AG09309 (cell line): ENCODE measurements at regions not wholly inside any gene's neighbourhood (a gene's known extent, or its start where the extent isn't known, plus 50 kb on each side); places are given as distances from the start of the nearest gene placed in this dataset.

Experiments
- DNase-seq: peaks from one replicate; pipeline ENCODE4 v3.0.0-alpha.2; 2010; ENCODE audit warnings: low read depth
- H3K4me3 ChIP-seq: 2 replicates; pipeline ENCODE4 v1.5.1; 2011; ENCODE audit warnings: mild to moderate bottlenecking, low read depth, low read length, moderate library complexity; ENCODE audit not compliant: control insufficient read depth
- TF ChIP-seq, protein P1 (sequence below): IDR thresholded peaks from 2 replicates; pipeline ENCODE4 v1.5.1; 2011; ENCODE audit warnings: mild to moderate bottlenecking, low read depth, low read length, inconsistent platforms; ENCODE audit not compliant: insufficient read depth, control insufficient read depth; ENCODE audit errors: missing control alignments

DNA sequence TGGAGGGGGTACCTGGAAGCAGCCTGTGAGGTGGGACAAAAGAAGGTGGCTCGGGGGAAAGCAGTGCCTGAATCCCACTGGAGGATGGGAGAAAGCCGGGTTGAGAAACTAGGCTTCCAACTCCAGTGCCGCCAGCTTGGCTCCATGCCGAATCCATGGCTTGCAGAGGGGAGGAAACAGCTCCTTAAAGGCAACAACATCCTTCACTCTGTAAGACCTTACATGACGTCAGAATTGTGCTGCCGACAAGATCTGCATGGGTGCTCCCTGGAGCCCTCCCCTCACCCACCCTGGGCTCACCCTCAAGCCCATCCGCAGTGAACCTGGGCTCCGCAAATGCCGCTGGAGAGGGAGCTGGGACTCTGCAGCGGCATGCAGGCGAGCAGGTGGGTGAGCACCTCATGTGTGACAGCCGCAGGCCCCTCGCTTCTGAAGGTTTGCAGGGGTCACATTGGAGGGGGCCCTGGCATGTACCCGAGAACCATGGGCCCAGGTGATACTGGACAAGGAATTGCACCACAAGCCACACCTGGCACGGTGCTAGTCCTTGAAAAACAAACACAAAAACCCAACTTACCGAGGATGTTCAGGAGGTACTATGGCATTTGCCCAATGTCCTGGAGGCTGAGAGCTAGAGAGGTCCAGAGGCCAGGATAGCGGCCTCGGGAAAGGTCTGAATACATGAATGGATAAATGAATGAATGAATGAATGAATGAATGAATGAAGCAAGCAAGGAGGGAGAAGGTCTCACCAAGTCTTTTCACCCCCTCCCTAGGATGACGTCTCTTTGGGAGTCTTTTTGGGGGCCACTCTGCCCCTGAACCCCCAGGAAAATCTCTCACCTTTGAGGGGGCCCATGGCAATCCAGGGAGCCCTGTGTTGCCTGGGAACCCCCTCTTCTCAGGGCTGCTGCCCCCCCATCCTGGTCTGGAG is 238.6 kb upstream of the SHH start:
- DNase-seq: no peak
- H3K4me3 ChIP-seq: no peak overlapping the region
- TF ChIP-seq, protein P1, sequence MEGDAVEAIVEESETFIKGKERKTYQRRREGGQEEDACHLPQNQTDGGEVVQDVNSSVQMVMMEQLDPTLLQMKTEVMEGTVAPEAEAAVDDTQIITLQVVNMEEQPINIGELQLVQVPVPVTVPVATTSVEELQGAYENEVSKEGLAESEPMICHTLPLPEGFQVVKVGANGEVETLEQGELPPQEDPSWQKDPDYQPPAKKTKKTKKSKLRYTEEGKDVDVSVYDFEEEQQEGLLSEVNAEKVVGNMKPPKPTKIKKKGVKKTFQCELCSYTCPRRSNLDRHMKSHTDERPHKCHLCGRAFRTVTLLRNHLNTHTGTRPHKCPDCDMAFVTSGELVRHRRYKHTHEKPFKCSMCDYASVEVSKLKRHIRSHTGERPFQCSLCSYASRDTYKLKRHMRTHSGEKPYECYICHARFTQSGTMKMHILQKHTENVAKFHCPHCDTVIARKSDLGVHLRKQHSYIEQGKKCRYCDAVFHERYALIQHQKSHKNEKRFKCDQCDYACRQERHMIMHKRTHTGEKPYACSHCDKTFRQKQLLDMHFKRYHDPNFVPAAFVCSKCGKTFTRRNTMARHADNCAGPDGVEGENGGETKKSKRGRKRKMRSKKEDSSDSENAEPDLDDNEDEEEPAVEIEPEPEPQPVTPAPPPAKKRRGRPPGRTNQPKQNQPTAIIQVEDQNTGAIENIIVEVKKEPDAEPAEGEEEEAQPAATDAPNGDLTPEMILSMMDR: no peak

DNA sequence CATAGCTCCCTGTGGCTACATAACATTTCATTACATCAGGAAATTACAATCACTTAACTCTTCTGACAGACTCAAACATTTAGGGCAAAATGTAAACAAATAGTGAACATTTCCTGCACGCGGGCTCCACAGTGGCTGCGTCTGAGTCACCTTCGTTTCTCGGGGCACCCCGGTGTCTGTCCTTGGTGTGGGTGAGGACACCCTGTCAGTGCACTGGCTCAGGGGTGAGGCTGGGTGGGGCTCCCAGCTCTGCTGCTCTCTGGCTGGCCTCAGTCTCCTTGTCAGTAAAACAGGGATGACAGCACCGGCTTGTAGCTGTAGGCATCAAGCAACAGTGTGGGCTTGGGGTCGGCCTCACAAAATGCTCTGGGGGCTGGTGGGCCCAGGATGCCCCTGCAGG is 237.1 kb upstream of the SHH start:
- TF ChIP-seq, protein P1: no peak
- no peak overlapping the region for H3K4me3 ChIP-seq
- no peak for DNase-seq

DNA sequence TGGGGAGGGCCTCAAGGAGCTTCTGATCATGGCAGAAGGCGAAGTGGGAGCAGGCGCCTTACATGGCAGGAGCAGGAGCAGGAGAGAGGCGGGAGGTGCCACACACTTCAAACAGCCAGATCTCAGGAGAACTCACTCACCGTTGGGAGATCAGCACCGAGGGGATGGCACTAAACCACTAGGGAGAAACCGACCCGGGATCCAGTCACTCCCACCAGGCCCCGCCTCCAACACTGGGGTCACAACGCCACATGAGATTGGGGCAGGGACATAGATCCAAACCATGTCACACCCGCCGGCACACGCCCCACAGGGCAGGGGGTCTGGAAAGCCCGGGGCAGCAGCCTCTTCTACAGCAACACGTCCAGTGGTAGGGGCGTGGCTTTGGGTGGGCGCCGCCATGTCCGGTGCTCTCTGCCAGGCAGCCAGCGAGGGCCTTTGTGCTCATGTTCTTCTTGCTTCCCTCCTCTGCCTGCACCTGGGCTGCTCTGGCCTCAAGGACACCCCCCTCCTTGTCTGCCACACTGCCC is 233.8 kb upstream of the SHH start:
- H3K4me3 ChIP-seq: no peak overlapping the region
- TF ChIP-seq, protein P1: no peak
- no peak for DNase-seq

DNA sequence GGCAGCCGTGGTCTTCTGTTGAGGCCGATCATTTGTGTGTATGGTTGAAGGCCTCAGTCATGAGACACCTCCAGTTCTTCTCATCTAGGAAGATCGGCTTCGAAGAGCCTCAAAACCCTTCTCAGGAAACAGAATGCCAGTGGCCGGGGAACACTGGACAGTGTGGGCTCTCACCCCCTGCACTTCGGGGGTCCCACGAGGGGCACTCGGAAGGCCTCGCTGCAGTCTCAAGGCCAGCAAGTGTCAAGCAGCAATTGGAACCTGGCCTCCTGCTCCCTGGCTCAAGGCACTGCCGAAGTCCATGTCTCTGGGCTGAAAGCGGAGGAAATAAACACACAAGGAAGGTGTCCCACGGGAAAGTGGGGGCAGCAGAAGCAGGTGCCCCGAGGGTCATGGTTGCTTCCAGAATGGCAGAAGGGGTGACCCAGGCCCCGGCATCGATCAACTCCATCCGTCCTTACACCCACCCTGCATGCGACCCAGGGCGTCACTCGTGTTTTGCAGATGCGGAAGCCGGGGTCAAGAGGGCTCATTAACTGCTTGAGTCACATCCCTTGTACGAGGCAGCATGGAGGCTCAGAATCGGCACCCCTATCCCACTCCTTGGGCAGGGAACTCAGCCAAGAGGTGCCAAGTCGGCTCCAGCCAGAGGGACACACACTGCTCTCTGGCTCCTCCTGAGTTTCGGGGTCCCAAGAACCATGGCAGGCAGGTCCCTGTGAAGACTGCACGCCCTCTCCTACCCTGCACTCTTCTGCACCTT is 231.3 kb upstream of the SHH start:
- TF ChIP-seq, protein P1: no peak

DNA sequence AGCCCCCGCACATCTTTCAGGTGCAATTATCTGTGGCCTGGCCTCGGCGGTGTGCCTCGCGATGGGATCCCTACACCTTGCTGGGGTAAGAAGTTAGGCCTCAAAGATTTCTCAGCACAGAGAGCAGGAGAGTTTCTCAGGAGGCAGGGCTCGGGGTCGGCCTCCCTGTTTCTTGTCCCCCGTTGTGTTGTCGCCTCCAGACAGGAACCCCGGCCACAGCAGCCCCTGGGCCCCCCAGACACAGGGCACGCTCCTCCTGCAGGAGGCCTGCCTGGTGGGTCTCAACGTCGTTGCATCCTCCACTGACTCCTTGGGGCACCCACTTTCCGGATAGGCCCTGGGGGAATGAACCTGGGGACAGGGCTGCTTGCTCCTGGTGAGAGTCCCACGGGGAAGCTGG is 229.1 kb upstream of the SHH start:
- TF ChIP-seq, protein P1: no peak
- H3K4me3 ChIP-seq: no peak overlapping the region

More for the DNA sequence above, 231.3 kb upstream of the SHH start:
- no peak for DNase-seq
- H3K4me3 ChIP-seq: no peak overlapping the region

DNA sequence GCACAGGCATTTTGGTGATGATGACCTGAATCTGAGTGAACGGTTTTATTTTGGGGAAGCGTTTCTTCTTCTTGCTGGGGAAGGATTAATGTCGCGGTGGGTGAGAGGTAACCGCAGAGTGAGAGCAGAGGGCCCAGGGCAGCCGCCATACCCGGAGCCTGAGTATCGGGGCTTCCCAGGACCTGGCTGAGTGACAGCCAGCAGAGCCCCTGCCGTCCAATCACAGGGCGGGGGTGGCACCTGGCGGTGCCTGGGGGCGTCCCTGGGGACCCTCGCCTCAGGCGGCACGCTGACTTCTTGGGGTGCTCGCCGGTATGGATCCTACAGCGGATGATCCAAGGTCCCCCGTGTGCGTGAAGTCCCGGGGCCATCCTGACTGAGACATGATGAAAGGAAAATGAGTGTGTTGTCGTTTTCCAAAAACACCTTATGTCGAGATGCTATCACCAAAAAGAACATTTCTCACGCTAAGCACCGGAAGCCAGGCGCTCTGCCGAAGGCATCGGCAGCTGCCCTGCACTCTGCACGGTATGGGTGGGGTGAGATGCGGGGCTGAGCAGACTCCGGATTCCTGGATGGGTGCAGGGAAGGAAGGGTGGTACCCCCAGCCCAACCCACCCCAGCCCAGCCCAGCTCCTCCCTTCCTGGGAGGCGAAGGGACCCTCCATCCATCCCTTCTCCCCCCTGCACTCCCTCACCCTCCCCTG is 227.9 kb upstream of the SHH start:
- TF ChIP-seq, protein P1: no peak
- no peak for DNase-seq
- no peak overlapping the region for H3K4me3 ChIP-seq

More for the DNA sequence above, 229.1 kb upstream of the SHH start:
- DNase-seq: no peak
